HTR-8/SVneo (cell line): ENCODE measurements at regions not wholly inside any gene's neighbourhood (a gene's known extent, or its start where the extent isn't known, plus 50 kb on each side); places are given as distances from the start of the nearest gene placed in this dataset.

Experiments
- DNase-seq: peaks from one replicate; pipeline ENCODE4 v3.0.0; 2011; ENCODE audit warnings: low spot score, mixed read lengths; ENCODE audit not compliant: insufficient read length
- FAIRE-seq: peaks from 2 replicates; lab custom pipeline; 2011; peaks lifted over from hg19 to GRCh38; lab: Jason Lieb, UNC

- FAIRE-seq (peak; percentile 38), DNase-seq (no peak)
These were observed 184.9 kb downstream of the SNX18 start for GRCh38 chr5:54702470-54702869.

GRCh38 chr5:54700986-54701578 lies 183.5 kb downstream of the SNX18 start:
- FAIRE-seq, result peak; percentile 92
- DNase-seq, result peak; percentile 92

- DNase-seq, result no peak
- FAIRE-seq, result no peak
These were observed 179.4 kb downstream of the SNX18 start for GRCh38 chr5:54696931-54697330.

- no peak for DNase-seq
- no peak for FAIRE-seq
These were observed 178.8 kb downstream of the SNX18 start for GRCh38 chr5:54696346-54696745.

- FAIRE-seq, result peak; percentile 81
- DNase-seq, result no peak
These were observed 177.8 kb downstream of the SNX18 start for GRCh38 chr5:54695198-54695966.

GRCh38 chr5:54693936-54694657 lies 176.5 kb downstream of the SNX18 start:
- no peak for FAIRE-seq
- DNase-seq, result no peak

GRCh38 chr5:54692631-54693030 lies 175.1 kb downstream of the SNX18 start:
- DNase-seq, result no peak
- FAIRE-seq, result no peak

GRCh38 chr5:54691656-54692055 lies 174.1 kb downstream of the SNX18 start:
- FAIRE-seq (no peak), DNase-seq (no peak)

GRCh38 chr5:54689411-54690251 lies 172.1 kb downstream of the SNX18 start:
- DNase-seq (no peak), FAIRE-seq (no peak)

GRCh38 chr5:54680998-54681397 lies 163.4 kb downstream of the SNX18 start:
- FAIRE-seq (no peak), DNase-seq (no peak)

GRCh38 chr5:54679686-54680085 lies 162.1 kb downstream of the SNX18 start:
- DNase-seq (no peak), FAIRE-seq (no peak)

- FAIRE-seq (no peak), DNase-seq (no peak)
These were observed 161.2 kb downstream of the SNX18 start for GRCh38 chr5:54678737-54679136.

GRCh38 chr5:54676481-54677340 lies 159.2 kb downstream of the SNX18 start:
- FAIRE-seq, result no peak

GRCh38 chr5:54673523-54674225 lies 156.1 kb downstream of the SNX18 start:
- no peak for DNase-seq
- peak; percentile 28 for FAIRE-seq

More at GRCh38 chr5:54676481-54677340, 159.2 kb downstream of the SNX18 start:
- DNase-seq, result no peak

GRCh38 chr5:54672871-54673270 lies 155.3 kb downstream of the SNX18 start:
- DNase-seq (no peak), FAIRE-seq (no peak)

- peak; percentile 73 for FAIRE-seq
- DNase-seq, result no peak
These were observed 154.1 kb downstream of the SNX18 start for GRCh38 chr5:54671681-54672080.

- FAIRE-seq (no peak), DNase-seq (no peak)
These were observed 153.6 kb downstream of the SNX18 start for GRCh38 chr5:54671111-54671531.

GRCh38 chr5:54670281-54670680 lies 152.7 kb downstream of the SNX18 start:
- peak; percentile 77 for FAIRE-seq

GRCh38 chr5:54669845-54670244 lies 152.3 kb downstream of the SNX18 start:
- DNase-seq (no peak), FAIRE-seq (no peak)

More at GRCh38 chr5:54670281-54670680, 152.7 kb downstream of the SNX18 start:
- no peak for DNase-seq
